Keratinocyte (primary cell): ENCODE measurements at regions not wholly inside any gene's neighbourhood (a gene's known extent, or its start where the extent isn't known, plus 50 kb on each side); places are given as distances from the start of the nearest gene placed in this dataset.
A peak's percentile ranks its signal among the peaks of the same experiment; 100 is the strongest.

ENCODE experiments used
- DNase-seq: peaks from one replicate; pipeline ENCODE4 v3.0.0-alpha.2; 2011; ENCODE audit warnings: low read depth, missing footprints, low spot score
- FAIRE-seq: peaks from 2 replicates; lab custom pipeline; 2011; peaks lifted over from hg19 to GRCh38; lab: Jason Lieb, UNC
- H2AFZ ChIP-seq: 2 replicates; pipeline ENCODE4 v1.6.0; 2012; ENCODE audit warnings: low read length, control low read depth, inconsistent platforms; ENCODE audit not compliant: control insufficient read depth
- H3K27ac ChIP-seq: 2 replicates; pipeline ENCODE4 v1.5.1; 2011; ENCODE audit warnings: low read length; ENCODE audit not compliant: control insufficient read depth, insufficient read depth
- H3K27me3 ChIP-seq: 3 replicates; pipeline ENCODE4 v1.6.0; 2011; ENCODE audit warnings: low read length; ENCODE audit not compliant: control insufficient read depth, insufficient read depth; ENCODE audit errors: extremely low read depth
- H3K36me3 ChIP-seq, 2 experiments: 2 replicates in 1 of 2; 3 replicates in 1 of 2; pipeline ENCODE4 v1.5.1; 2011; ENCODE audit warnings: low read length in 2 of 2, mild to moderate bottlenecking in 1 of 2; ENCODE audit not compliant: control insufficient read depth in 2 of 2, insufficient read depth in 2 of 2; ENCODE audit errors: extremely low read depth in 1 of 2
- H3K4me1 ChIP-seq: 3 replicates; pipeline ENCODE4 v1.5.1; 2011; ENCODE audit warnings: low read length; ENCODE audit not compliant: control insufficient read depth, insufficient read depth; ENCODE audit errors: extremely low read depth
- H3K4me2 ChIP-seq: 3 replicates; pipeline ENCODE4 v1.6.0; 2011; ENCODE audit warnings: low read depth, low read length; ENCODE audit not compliant: control insufficient read depth, insufficient read depth; ENCODE audit errors: extremely low read depth
- H3K4me3 ChIP-seq, 3 experiments: fragments of 200-600 bp in 1 of 3; sonication (generic) in 1 of 3; 2 replicates in 2 of 3; 3 replicates in 1 of 3; pipeline ENCODE4 v1.5.1; 2011 to 2016; ENCODE audit warnings: low read length in 3 of 3, mild to moderate bottlenecking in 3 of 3, control low read depth in 2 of 3, inconsistent platforms in 1 of 3, low read depth in 1 of 3, mixed read lengths in 1 of 3, mixed run types in 1 of 3, moderate library complexity in 1 of 3; ENCODE audit not compliant: control insufficient read depth in 2 of 3, insufficient read depth in 2 of 3; ENCODE audit errors: extremely low read depth in 1 of 3
- H3K79me2 ChIP-seq: 2 replicates; pipeline ENCODE4 v1.6.0; 2012; ENCODE audit warnings: low read length; ENCODE audit not compliant: control insufficient read depth, insufficient read depth
- H3K9ac ChIP-seq: 3 replicates; pipeline ENCODE4 v1.6.0; 2011; ENCODE audit warnings: low read length; ENCODE audit not compliant: control insufficient read depth, insufficient read depth; ENCODE audit errors: extremely low read depth
- H3K9me1 ChIP-seq: 3 replicates; pipeline ENCODE4 v1.6.0; 2011; ENCODE audit warnings: low read length; ENCODE audit not compliant: control insufficient read depth, insufficient read depth; ENCODE audit errors: extremely low read depth
- H3K9me3 ChIP-seq: 2 replicates; pipeline ENCODE4 v1.5.1; 2012; ENCODE audit warnings: low read depth, low read length; ENCODE audit not compliant: control insufficient read depth
- H4K20me1 ChIP-seq: 3 replicates; pipeline ENCODE4 v1.6.0; 2011; ENCODE audit warnings: low read length; ENCODE audit not compliant: control insufficient read depth, insufficient read depth; ENCODE audit errors: extremely low read depth
- EZH2 ChIP-seq: IDR thresholded peaks from one replicate; pipeline ENCODE4 v1.6.1; 2012; ENCODE audit warnings: inconsistent platforms, mild to moderate bottlenecking, low read length, moderate library complexity
- dilution Hi-C: fragments of 300-500 bp; cut with MboI; formaldehyde crosslinking; loops from one replicate; pipeline ENCODE4 v1.7.0; 2020; ENCODE audit warnings: low sequenced_read_pairs; ENCODE audit not compliant: extremely low pct_ligation_motif_present
- TF ChIP-seq, protein P1 (sequence below), 3 experiments: IDR thresholded peaks in 1 of 3; conservative IDR thresholded peaks in 1 of 3; optimal IDR thresholded peaks in 1 of 3; 2 replicates in 2 of 3; 3 replicates in 1 of 3; pipeline versions ENCODE3 to v1.5.1; 2011; ENCODE audit warnings: low read length in 3 of 3, mild to moderate bottlenecking in 3 of 3, moderate library complexity in 2 of 3, control low read depth in 1 of 3, inconsistent platforms in 1 of 3; ENCODE audit not compliant: insufficient read depth in 2 of 3; ENCODE audit errors: extremely low read depth in 1 of 3

DNA sequence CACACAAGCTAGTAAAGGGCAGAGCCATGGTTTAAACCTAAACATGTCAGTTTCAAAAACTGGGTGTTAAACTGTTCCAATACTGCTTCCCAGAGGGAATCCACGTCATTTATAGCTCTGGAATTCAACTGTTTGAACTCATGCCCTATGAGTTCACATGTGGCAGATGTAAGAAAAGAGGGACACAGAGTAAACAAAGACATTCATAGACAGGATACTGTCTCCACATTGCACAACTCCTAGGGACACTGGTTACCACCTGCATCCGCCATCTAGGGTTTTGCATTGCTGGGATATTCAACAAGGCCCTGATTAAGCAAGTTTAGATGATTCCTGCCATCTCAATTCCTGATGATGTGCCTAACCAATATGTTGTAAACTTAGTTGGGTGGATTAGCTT lies 134.1 kb upstream of the COL8A1 start:
- dilution Hi-C loops: no loop called here
- no peak overlapping the region for H3K4me3 ChIP-seq
- DNase-seq: no peak
- FAIRE-seq: no peak
- no peak overlapping the region for H3K4me2 ChIP-seq
- TF ChIP-seq, protein P1, sequence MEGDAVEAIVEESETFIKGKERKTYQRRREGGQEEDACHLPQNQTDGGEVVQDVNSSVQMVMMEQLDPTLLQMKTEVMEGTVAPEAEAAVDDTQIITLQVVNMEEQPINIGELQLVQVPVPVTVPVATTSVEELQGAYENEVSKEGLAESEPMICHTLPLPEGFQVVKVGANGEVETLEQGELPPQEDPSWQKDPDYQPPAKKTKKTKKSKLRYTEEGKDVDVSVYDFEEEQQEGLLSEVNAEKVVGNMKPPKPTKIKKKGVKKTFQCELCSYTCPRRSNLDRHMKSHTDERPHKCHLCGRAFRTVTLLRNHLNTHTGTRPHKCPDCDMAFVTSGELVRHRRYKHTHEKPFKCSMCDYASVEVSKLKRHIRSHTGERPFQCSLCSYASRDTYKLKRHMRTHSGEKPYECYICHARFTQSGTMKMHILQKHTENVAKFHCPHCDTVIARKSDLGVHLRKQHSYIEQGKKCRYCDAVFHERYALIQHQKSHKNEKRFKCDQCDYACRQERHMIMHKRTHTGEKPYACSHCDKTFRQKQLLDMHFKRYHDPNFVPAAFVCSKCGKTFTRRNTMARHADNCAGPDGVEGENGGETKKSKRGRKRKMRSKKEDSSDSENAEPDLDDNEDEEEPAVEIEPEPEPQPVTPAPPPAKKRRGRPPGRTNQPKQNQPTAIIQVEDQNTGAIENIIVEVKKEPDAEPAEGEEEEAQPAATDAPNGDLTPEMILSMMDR (optimal IDR thresholded peaks at IDR 0.05 in 1 of 3, IDR thresholded peaks at IDR 0.05 in 1 of 3, conservative IDR thresholded peaks at IDR 0.05 in 1 of 3; ENCODE audit: extremely low read depth in 1 of 3, insufficient read depth in 2 of 3, low read length in 3 of 3): no peak
- no peak for TF ChIP-seq EZH2
- no peaks in the 10 kb centered on the region for H3K36me3 ChIP-seq
- no peaks in the 10 kb centered on the region for H4K20me1 ChIP-seq
- no peak overlapping the region for H2AFZ ChIP-seq
- H3K4me1 ChIP-seq: peaks cover 22% of the 10 kb centered on the region
- H3K27me3 ChIP-seq: no peaks in the 10 kb centered on the region
- no peaks in the 10 kb centered on the region for H3K9me3 ChIP-seq
- H3K79me2 ChIP-seq: no peaks in the 10 kb centered on the region
- no peak overlapping the region for H3K27ac ChIP-seq
- H3K9ac ChIP-seq: no peak overlapping the region
- peaks cover 3% of the 10 kb centered on the region for H3K9me1 ChIP-seq

DNA sequence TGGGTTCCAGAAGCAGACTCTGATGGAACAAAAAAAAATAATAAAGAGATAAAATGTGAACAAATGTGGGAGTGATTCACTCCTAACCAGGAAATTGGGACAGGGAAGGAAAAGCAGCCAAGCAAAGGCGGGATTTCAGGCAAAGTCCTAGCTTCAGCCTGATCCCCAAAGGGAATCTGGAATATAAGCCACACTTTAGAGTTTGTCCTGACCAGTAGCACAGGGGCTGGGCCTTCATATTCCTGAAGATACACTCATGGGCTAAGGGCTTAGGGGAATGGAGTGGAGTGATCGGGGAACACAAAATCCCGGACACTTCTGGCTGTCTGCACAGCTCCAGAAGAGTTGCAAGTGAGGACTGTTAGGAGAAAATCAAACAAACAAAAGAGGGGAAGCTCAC lies 135.0 kb upstream of the COL8A1 start:
- Histone ChIP-seq H3K79me2 (no peaks in the 10 kb centered on the region), H3K9ac (no peak overlapping the region), H3K27me3 (no peaks in the 10 kb centered on the region), H3K4me2 (no peak overlapping the region), H3K4me1 (peaks cover 22% of the 10 kb centered on the region), H3K9me1 (peaks cover 3% of the 10 kb centered on the region), H2AFZ (peak overlapping the region; percentile 82), H4K20me1 (no peaks in the 10 kb centered on the region), H3K36me3 (no peaks in the 10 kb centered on the region), H3K4me3 (no peak overlapping the region), H3K9me3 (no peaks in the 10 kb centered on the region), H3K27ac (no peak overlapping the region)
- no peak for DNase-seq
- TF ChIP-seq, protein P1 (optimal IDR thresholded peaks at IDR 0.05 in 1 of 3, IDR thresholded peaks at IDR 0.05 in 1 of 3, conservative IDR thresholded peaks at IDR 0.05 in 1 of 3; ENCODE audit: extremely low read depth in 1 of 3, insufficient read depth in 2 of 3, low read length in 3 of 3): no peak
- no peak for TF ChIP-seq EZH2
- dilution Hi-C loops: no loop called here
- peak; percentile 65 for FAIRE-seq
